GM10266 (cell line): ENCODE measurements at regions not wholly inside any gene's neighbourhood (a gene's known extent, or its start where the extent isn't known, plus 50 kb on each side); places are given as distances from the start of the nearest gene placed in this dataset.

Experiments used
- DNase-seq: peaks from one replicate; pipeline ENCODE4 v3.0.0; 2012; ENCODE audit errors: extremely low spot score
- TF ChIP-seq, protein P1 (sequence below): IDR thresholded peaks from 2 replicates; pipeline ENCODE4 v1.5.1; 2012; ENCODE audit warnings: mild to moderate bottlenecking, low read depth; ENCODE audit not compliant: control insufficient read depth, insufficient read depth; ENCODE audit errors: missing control alignments

DNA sequence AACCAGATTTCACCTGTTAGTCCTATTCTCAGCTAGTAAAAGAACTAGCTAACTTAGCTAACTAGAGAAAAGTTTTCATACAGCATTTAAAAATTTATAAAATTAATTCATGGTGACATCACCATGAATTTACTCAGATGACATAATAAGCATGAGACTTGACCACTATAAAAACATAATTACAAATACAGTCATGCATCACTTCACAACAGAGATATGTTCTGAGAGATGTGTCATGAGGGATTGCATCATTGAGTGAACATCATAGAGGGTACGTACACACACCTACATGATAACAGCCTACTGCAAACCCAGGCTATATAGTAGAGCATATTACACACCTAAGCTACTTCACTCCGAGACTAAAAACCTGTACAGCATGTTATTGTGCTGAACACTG lies 481.3 kb upstream of the CHAC2 start:
- TF ChIP-seq, protein P1, sequence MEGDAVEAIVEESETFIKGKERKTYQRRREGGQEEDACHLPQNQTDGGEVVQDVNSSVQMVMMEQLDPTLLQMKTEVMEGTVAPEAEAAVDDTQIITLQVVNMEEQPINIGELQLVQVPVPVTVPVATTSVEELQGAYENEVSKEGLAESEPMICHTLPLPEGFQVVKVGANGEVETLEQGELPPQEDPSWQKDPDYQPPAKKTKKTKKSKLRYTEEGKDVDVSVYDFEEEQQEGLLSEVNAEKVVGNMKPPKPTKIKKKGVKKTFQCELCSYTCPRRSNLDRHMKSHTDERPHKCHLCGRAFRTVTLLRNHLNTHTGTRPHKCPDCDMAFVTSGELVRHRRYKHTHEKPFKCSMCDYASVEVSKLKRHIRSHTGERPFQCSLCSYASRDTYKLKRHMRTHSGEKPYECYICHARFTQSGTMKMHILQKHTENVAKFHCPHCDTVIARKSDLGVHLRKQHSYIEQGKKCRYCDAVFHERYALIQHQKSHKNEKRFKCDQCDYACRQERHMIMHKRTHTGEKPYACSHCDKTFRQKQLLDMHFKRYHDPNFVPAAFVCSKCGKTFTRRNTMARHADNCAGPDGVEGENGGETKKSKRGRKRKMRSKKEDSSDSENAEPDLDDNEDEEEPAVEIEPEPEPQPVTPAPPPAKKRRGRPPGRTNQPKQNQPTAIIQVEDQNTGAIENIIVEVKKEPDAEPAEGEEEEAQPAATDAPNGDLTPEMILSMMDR, result no peak
- DNase-seq, result no peak

DNA sequence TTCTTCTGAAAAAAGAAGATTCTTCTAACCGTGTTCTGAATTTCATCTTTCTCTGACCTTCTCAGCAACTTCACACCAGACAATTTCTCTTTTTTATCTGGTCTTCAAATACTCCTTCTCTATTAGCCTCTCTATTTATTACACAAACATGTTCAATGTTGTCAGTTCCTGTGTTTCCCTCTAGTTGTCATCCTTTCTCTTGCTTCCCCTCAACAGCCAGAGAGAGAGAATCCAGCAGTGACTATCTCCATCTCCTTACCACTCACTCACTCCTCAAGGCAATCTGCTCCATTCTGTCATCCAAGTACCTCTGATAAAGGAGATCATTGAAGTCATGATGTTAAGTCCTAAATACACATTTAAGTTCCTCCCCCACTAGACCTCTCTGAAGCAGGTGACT lies 491.9 kb upstream of the CHAC2 start:
- no peak for DNase-seq
- TF ChIP-seq, protein P1, result no peak

DNA sequence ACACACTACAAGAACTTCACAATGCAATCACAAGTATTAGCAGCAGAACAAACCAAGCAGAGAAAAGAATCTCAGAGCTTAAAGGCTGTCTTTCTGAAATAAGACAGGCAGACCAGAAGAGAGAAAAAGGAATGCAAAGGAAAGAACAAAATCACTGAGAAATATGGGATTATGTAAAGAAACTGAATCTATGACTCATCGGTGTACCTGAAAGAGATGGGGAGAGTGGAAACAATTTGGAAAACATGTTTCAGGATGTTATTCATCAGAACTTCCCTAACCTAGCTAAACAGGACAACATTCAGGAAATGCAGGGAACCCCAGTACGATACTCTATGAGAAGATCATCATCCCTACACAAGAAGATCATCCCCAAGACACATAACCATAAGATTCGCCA lies 499.0 kb upstream of the CHAC2 start:
- TF ChIP-seq, protein P1, result no peak
- DNase-seq, result no peak

GRCh38 chr2:53268086-53268485 lies 499.5 kb upstream of the CHAC2 start:
- no peak for DNase-seq
- TF ChIP-seq, protein P1, result no peak

- TF ChIP-seq, protein P1, result no peak
- no peak for DNase-seq
Measured at GRCh38 chr2:53265544-53266299, 501.9 kb upstream of the CHAC2 start.

GRCh38 chr2:53260568-53260967 lies 507.0 kb upstream of the CHAC2 start:
- TF ChIP-seq, protein P1, result no peak
- no peak for DNase-seq

DNA sequence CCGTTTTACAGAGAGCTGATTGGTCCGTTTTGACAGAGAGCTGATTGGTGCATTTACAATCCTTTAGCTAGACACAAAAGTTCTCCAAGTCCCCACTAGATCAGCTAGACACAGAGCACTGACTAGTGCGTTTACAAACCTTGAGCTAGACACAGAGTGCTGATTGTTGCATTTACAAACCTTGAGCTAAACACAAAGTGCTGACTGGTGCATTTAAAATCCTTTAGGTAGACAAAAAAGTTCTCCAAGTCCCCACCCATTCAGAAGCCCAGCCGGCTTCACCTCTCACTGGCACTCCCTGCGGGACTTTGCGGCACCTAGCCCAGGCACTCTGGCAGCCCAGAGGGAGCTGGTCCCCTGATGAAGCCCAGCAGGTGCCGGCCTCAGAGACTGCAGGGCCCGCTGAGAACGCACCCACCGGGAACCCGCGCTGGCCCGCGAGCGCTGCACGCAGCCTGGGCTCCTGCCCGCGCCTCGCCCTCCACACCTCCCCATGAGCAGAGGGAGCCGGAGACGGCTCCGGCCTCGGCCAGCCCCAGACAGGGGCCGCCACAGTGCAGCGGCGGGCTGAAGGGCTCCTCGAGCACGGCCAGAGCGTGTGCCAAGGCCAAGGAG lies 508.1 kb upstream of the CHAC2 start:
- TF ChIP-seq, protein P1, result no peak
- DNase-seq, result no peak
